WTC11 (cell line): ENCODE measurements at regions not wholly inside any gene's neighbourhood (a gene's known extent, or its start where the extent isn't known, plus 50 kb on each side); places are given as distances from the start of the nearest gene placed in this dataset.

Source experiments
- ATAC-seq: fragments of 200-7000 bp; cut with Tn5 transposase; 2 replicates; pipeline ENCODE4 v1.10.0; 2021; ENCODE audit warnings: mild to moderate bottlenecking, moderate library complexity
- CTCF ChIA-PET: fragments of 300-600 bp; sonication (Branson Sonifier 250); formaldehyde crosslinking; loops from one replicate; lab custom pipeline; 2021; ENCODE audit warnings: antibody characterized with exemption; lab: Charles Lee
- POLR2A ChIA-PET: fragments of 350-600 bp; sonication (Branson Sonifier 250); formaldehyde crosslinking; loops from one replicate; lab custom pipeline; 2021; ENCODE audit warnings: antibody characterized with exemption; lab: Charles Lee
- DNase-seq: peaks from one replicate; pipeline ENCODE4 v3.0.0; 2021; ENCODE audit warnings: low spot score
- H3K27ac Mint-ChIP-seq: 2 replicates; pipeline ENCODE4 v1.8.0; 2021; ENCODE audit warnings: mixed read lengths
- H3K27me3 Mint-ChIP-seq: 2 replicates; pipeline ENCODE4 v1.8.0; 2021; ENCODE audit warnings: low read depth, mild to moderate bottlenecking, moderate library complexity, mixed read lengths
- H3K36me3 Mint-ChIP-seq: 2 replicates; pipeline ENCODE4 v1.8.0; 2021; ENCODE audit warnings: mixed read lengths
- H3K4me1 Mint-ChIP-seq: 2 replicates; pipeline ENCODE4 v1.8.0; 2022; ENCODE audit warnings: mixed read lengths
- H3K4me3 Mint-ChIP-seq: 2 replicates; pipeline ENCODE4 v1.8.0; 2021; ENCODE audit warnings: mild to moderate bottlenecking, moderate library complexity, mixed read lengths
- H3K9me3 Mint-ChIP-seq: 2 replicates; pipeline ENCODE4 v1.8.0; 2021; ENCODE audit warnings: mixed read lengths
- ESRRA ChIP-seq: sonication (generic); formaldehyde crosslinking; IDR thresholded peaks from 2 replicates; pipeline ENCODE4 v1.8.1; 2022; ENCODE audit warnings: mild to moderate bottlenecking, missing genetic modification reagents, borderline replicate concordance
- FOXP1 ChIP-seq: sonication (generic); formaldehyde crosslinking; IDR thresholded peaks from 2 replicates; pipeline ENCODE4 v1.8.0; 2022; ENCODE audit warnings: missing genetic modification reagents, mild to moderate bottlenecking, moderate library complexity, borderline replicate concordance
- GABPB1 ChIP-seq: sonication (generic); formaldehyde crosslinking; IDR thresholded peaks from 2 replicates; pipeline ENCODE4 v1.8.1; 2023; ENCODE audit warnings: mild to moderate bottlenecking, missing genetic modification reagents
- GTF2I ChIP-seq: fragments of 250-450 bp; sonication (Bioruptor Pico); conservative IDR thresholded peaks from 2 replicates; pipeline ENCODE4 v1.4.0; 2021; ENCODE audit warnings: mild to moderate bottlenecking
- MYBL2 ChIP-seq: sonication (generic); formaldehyde crosslinking; IDR thresholded peaks from 2 replicates; pipeline ENCODE4 v1.8.1; 2023; ENCODE audit warnings: mild to moderate bottlenecking, moderate library complexity, missing genetic modification reagents
- TEAD1 ChIP-seq: sonication (generic); formaldehyde crosslinking; IDR thresholded peaks from 2 replicates; pipeline ENCODE4 v1.8.0; 2022; ENCODE audit warnings: mild to moderate bottlenecking, missing genetic modification reagents
- ZBTB21 ChIP-seq: sonication (generic); formaldehyde crosslinking; IDR thresholded peaks from 2 replicates; pipeline ENCODE4 v1.8.1; 2023; ENCODE audit warnings: mild to moderate bottlenecking, missing genetic modification reagents, borderline replicate concordance
- TF ChIP-seq, protein P1 (sequence below): sonication (generic); formaldehyde crosslinking; IDR thresholded peaks from 2 replicates; pipeline ENCODE4 v1.8.0; 2022; ENCODE audit warnings: mild to moderate bottlenecking, missing genetic modification reagents
- TF ChIP-seq, protein P2 (sequence below): sonication (generic); formaldehyde crosslinking; IDR thresholded peaks from 2 replicates; pipeline ENCODE4 v1.8.1; 2023; ENCODE audit warnings: mild to moderate bottlenecking, missing genetic modification reagents
- TF ChIP-seq, protein P3 (sequence below): fragments of 250-450 bp; sonication (Bioruptor Pico); IDR thresholded peaks from 2 replicates; pipeline ENCODE4 v1.9.0; 2021; ENCODE audit warnings: mild to moderate bottlenecking, borderline replicate concordance
- TF ChIP-seq, protein P4 (sequence below): sonication (generic); formaldehyde crosslinking; IDR thresholded peaks from 2 replicates; pipeline ENCODE4 v1.8.0; 2022; ENCODE audit warnings: missing genetic modification reagents
- TF ChIP-seq, protein P5 (sequence below): sonication (generic); formaldehyde crosslinking; IDR thresholded peaks from 2 replicates; pipeline ENCODE4 v1.8.0; 2023; ENCODE audit warnings: mild to moderate bottlenecking, missing genetic modification reagents

DNA sequence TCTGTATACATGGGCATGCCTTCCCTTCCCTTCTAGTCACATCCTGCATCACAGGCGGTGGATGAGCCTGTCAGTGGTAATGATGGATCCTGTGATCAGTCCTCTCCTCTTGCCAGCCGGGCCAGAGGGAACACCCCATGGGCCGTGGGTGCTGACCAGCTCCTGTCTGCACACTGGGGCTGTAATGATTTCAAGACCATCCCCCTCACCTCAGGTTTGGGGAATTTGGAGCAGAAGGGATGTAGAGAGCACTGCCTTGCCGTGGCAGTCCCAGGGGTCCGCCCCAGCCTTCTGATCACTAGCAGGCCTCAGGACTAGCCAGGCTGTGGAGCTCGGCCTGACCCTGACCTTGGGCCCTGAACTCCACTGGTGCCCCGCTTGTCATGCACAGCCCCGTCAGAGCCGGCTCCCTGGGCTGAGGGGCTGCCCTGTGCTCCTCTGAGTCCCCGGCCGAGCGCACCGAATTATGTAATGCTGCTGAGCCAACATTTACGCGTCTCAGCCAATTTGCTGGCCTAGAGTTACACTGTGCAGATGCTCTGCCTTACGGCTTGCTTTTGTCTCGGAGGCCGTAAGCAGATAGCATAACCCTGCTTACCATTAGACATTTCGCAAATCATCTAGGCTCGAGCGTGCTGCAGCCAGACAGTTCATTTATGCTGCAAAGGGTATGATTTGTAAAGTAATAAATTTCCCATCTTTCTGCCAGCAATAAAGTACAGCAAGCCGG is 155.3 kb downstream of the MACROH2A1 start:
- H3K4me1 Mint-ChIP-seq = peaks cover 18% of the 10 kb centered on the region
- TF ChIP-seq ESRRA (CRISPR knock-in tag) (no peak), GABPB1 (CRISPR knock-in tag) (0 out of 2 replicates have a peak, but pooled peaks have one; percentile 23), TEAD1 (CRISPR knock-in tag) (no peak)
- TF ChIP-seq, protein P1, sequence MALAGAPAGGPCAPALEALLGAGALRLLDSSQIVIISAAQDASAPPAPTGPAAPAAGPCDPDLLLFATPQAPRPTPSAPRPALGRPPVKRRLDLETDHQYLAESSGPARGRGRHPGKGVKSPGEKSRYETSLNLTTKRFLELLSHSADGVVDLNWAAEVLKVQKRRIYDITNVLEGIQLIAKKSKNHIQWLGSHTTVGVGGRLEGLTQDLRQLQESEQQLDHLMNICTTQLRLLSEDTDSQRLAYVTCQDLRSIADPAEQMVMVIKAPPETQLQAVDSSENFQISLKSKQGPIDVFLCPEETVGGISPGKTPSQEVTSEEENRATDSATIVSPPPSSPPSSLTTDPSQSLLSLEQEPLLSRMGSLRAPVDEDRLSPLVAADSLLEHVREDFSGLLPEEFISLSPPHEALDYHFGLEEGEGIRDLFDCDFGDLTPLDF (CRISPR knock-in tag) = no peak
- H3K4me3 Mint-ChIP-seq = no peak overlapping the region
- ATAC-seq (no peak), DNase-seq (no peak)
- no peaks in the 10 kb centered on the region for H3K36me3 Mint-ChIP-seq
- no peak overlapping the region for H3K27ac Mint-ChIP-seq
- H3K27me3 Mint-ChIP-seq = no peaks in the 10 kb centered on the region
- POLR2A ChIA-PET = no interaction called here
- CTCF ChIA-PET = interaction anchor here (0.6 to 1.5 kb wide), 2 partner anchors 25 to 340 kb away, joined by 3 read pairs; no protein-coding TSS in a partner anchor
- no peaks in the 10 kb centered on the region for H3K9me3 Mint-ChIP-seq

DNA sequence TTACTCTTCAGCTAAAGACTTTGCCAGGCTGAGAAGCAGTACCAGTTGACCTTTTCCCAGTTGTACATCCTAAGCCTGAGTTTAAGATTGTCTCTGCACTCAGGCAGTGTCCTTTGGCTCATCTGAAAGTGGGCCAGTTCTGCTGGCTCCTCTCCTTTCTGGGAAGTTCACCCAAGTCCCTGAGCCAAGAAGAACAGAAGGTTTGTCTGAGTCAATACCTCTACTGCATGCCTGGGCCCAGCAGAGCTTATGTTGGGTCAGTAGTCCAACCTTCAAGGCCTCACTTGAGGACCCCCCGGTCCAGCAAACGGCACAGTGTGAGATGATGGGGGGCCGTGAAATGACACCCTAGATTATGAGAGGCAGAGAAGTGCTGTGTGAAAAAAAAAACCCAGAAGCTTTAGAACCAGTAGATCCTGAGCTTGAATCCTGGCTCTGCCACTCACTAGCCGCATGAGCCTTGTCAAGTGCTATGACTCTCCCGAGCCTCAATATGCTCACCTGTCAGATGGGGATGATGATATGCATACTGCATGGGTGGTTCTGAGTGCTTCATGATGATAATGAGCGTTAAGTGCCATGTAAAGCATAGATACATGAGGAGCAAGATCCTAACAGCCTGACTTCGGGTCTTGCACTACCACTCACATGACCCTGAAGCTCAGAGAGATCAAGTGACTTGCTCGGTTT is 156.0 kb downstream of the MACROH2A1 start:
- Mint-ChIP-seq H3K36me3 (no peaks in the 10 kb centered on the region), H3K27ac (no peak overlapping the region), H3K27me3 (no peaks in the 10 kb centered on the region), H3K4me3 (no peak overlapping the region), H3K9me3 (no peaks in the 10 kb centered on the region), H3K4me1 (peaks cover 22% of the 10 kb centered on the region)
- ChIA-PET POLR2A (no interaction called here), CTCF (no interaction called here)
- no peak for DNase-seq
- no peak for ATAC-seq
- no peak for TF ChIP-seq GTF2I (CRISPR knock-in tag)
- no peak for TF ChIP-seq FOXP1 (CRISPR knock-in tag)
- TF ChIP-seq MYBL2 (CRISPR knock-in tag) = no peak
- no peak for TF ChIP-seq ZBTB21 (CRISPR knock-in tag)
- TF ChIP-seq, protein P2, sequence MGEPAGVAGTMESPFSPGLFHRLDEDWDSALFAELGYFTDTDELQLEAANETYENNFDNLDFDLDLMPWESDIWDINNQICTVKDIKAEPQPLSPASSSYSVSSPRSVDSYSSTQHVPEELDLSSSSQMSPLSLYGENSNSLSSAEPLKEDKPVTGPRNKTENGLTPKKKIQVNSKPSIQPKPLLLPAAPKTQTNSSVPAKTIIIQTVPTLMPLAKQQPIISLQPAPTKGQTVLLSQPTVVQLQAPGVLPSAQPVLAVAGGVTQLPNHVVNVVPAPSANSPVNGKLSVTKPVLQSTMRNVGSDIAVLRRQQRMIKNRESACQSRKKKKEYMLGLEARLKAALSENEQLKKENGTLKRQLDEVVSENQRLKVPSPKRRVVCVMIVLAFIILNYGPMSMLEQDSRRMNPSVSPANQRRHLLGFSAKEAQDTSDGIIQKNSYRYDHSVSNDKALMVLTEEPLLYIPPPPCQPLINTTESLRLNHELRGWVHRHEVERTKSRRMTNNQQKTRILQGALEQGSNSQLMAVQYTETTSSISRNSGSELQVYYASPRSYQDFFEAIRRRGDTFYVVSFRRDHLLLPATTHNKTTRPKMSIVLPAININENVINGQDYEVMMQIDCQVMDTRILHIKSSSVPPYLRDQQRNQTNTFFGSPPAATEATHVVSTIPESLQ (CRISPR knock-in tag) = no peak
- TF ChIP-seq, protein P3, sequence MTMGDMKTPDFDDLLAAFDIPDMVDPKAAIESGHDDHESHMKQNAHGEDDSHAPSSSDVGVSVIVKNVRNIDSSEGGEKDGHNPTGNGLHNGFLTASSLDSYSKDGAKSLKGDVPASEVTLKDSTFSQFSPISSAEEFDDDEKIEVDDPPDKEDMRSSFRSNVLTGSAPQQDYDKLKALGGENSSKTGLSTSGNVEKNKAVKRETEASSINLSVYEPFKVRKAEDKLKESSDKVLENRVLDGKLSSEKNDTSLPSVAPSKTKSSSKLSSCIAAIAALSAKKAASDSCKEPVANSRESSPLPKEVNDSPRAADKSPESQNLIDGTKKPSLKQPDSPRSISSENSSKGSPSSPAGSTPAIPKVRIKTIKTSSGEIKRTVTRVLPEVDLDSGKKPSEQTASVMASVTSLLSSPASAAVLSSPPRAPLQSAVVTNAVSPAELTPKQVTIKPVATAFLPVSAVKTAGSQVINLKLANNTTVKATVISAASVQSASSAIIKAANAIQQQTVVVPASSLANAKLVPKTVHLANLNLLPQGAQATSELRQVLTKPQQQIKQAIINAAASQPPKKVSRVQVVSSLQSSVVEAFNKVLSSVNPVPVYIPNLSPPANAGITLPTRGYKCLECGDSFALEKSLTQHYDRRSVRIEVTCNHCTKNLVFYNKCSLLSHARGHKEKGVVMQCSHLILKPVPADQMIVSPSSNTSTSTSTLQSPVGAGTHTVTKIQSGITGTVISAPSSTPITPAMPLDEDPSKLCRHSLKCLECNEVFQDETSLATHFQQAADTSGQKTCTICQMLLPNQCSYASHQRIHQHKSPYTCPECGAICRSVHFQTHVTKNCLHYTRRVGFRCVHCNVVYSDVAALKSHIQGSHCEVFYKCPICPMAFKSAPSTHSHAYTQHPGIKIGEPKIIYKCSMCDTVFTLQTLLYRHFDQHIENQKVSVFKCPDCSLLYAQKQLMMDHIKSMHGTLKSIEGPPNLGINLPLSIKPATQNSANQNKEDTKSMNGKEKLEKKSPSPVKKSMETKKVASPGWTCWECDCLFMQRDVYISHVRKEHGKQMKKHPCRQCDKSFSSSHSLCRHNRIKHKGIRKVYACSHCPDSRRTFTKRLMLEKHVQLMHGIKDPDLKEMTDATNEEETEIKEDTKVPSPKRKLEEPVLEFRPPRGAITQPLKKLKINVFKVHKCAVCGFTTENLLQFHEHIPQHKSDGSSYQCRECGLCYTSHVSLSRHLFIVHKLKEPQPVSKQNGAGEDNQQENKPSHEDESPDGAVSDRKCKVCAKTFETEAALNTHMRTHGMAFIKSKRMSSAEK (CRISPR knock-in tag) = no peak
- TF ChIP-seq, protein P4, sequence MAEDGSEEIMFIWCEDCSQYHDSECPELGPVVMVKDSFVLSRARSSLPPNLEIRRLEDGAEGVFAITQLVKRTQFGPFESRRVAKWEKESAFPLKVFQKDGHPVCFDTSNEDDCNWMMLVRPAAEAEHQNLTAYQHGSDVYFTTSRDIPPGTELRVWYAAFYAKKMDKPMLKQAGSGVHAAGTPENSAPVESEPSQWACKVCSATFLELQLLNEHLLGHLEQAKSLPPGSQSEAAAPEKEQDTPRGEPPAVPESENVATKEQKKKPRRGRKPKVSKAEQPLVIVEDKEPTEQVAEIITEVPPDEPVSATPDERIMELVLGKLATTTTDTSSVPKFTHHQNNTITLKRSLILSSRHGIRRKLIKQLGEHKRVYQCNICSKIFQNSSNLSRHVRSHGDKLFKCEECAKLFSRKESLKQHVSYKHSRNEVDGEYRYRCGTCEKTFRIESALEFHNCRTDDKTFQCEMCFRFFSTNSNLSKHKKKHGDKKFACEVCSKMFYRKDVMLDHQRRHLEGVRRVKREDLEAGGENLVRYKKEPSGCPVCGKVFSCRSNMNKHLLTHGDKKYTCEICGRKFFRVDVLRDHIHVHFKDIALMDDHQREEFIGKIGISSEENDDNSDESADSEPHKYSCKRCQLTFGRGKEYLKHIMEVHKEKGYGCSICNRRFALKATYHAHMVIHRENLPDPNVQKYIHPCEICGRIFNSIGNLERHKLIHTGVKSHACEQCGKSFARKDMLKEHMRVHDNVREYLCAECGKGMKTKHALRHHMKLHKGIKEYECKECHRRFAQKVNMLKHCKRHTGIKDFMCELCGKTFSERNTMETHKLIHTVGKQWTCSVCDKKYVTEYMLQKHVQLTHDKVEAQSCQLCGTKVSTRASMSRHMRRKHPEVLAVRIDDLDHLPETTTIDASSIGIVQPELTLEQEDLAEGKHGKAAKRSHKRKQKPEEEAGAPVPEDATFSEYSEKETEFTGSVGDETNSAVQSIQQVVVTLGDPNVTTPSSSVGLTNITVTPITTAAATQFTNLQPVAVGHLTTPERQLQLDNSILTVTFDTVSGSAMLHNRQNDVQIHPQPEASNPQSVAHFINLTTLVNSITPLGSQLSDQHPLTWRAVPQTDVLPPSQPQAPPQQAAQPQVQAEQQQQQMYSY = no peak
- no peak for TF ChIP-seq TEAD1 (CRISPR knock-in tag)
- TF ChIP-seq, protein P5, sequence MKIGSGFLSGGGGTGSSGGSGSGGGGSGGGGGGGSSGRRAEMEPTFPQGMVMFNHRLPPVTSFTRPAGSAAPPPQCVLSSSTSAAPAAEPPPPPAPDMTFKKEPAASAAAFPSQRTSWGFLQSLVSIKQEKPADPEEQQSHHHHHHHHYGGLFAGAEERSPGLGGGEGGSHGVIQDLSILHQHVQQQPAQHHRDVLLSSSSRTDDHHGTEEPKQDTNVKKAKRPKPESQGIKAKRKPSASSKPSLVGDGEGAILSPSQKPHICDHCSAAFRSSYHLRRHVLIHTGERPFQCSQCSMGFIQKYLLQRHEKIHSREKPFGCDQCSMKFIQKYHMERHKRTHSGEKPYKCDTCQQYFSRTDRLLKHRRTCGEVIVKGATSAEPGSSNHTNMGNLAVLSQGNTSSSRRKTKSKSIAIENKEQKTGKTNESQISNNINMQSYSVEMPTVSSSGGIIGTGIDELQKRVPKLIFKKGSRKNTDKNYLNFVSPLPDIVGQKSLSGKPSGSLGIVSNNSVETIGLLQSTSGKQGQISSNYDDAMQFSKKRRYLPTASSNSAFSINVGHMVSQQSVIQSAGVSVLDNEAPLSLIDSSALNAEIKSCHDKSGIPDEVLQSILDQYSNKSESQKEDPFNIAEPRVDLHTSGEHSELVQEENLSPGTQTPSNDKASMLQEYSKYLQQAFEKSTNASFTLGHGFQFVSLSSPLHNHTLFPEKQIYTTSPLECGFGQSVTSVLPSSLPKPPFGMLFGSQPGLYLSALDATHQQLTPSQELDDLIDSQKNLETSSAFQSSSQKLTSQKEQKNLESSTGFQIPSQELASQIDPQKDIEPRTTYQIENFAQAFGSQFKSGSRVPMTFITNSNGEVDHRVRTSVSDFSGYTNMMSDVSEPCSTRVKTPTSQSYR = no peak
